ENCODE measurements at regions not wholly inside any gene's neighbourhood (a gene's known extent, or its start where the extent isn't known, plus 50 kb on each side); places are given as distances from the start of the nearest gene placed in this dataset.

- Histone ChIP-seq H3K27me3 (ENCODE audit: insufficient read depth, insufficient read length) (no peaks in the 10 kb centered on the region), H3K4me1 (ENCODE audit: insufficient read depth, insufficient read length) (no peaks in the 10 kb centered on the region), H3K9ac (ENCODE audit: insufficient read length, low read depth) (no peak overlapping the region), H3K36me3 (ENCODE audit: insufficient read depth, insufficient read length, low read length) (no peaks in the 10 kb centered on the region), H3K4me3 (ENCODE audit: insufficient read length, low read depth) (no peak overlapping the region), H3K9me3 (ENCODE audit: insufficient read depth, low read length) (no peaks in the 10 kb centered on the region)
- no peak for DNase-seq (ENCODE audit: low read depth, low spot score)
- TF ChIP-seq YY1 (IDR thresholded peaks at IDR 0.05; ENCODE audit: insufficient read depth, insufficient read length) (no peak), SUZ12 (IDR thresholded peaks at IDR 0.05; ENCODE audit: extremely low read depth, insufficient read depth, insufficient read length) (no peak), ZNF274 (IDR thresholded peaks at IDR 0.05; ENCODE audit: low read depth, low read length) (no peak)
Observed at GRCh38 chr7:153423210-153423590, 629.0 kb upstream of the DPP6 start.

DNA sequence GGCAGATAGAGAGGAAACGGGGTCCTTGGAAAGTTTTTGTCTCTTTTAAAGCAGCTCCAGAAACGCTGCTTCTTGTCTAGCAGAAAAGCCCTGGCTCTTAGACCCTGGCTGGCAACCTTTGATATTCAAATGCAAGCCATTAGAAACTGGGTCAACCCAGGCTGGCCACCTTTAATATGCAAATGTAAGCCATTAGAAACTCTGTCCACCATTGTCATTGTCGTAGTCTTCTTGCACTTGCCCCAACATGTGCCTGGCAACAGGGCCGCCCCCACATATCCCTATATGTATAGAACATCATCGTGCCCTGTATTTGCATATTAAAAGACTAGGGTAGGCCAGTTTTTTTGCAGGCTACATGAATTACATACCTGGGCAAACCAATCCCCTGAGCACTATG, 621.3 kb upstream of the DPP6 start:
- DNase-seq (ENCODE audit: low read depth, low spot score): peak; percentile 86
- no peaks in the 10 kb centered on the region for H3K36me3 ChIP-seq (ENCODE audit: insufficient read depth, insufficient read length, low read length)
- no peak overlapping the region for H3K4me3 ChIP-seq (ENCODE audit: insufficient read length, low read depth)
- no peak for TF ChIP-seq ZNF274 (IDR thresholded peaks at IDR 0.05; ENCODE audit: low read depth, low read length)
- TF ChIP-seq SUZ12 (IDR thresholded peaks at IDR 0.05; ENCODE audit: extremely low read depth, insufficient read depth, insufficient read length): no peak
- TF ChIP-seq YY1 (IDR thresholded peaks at IDR 0.05; ENCODE audit: insufficient read depth, insufficient read length): no peak
- H3K9ac ChIP-seq (ENCODE audit: insufficient read length, low read depth): no peak overlapping the region
- H3K4me1 ChIP-seq (ENCODE audit: insufficient read depth, insufficient read length): no peaks in the 10 kb centered on the region
- H3K27me3 ChIP-seq (ENCODE audit: insufficient read depth, insufficient read length): no peaks in the 10 kb centered on the region
- H3K9me3 ChIP-seq (ENCODE audit: insufficient read depth, low read length): peaks cover 49% of the 10 kb centered on the region; the same call in 1 of the 2 replicates

GRCh38 chr7:153432063-153432462, 620.1 kb upstream of the DPP6 start:
- no peaks in the 10 kb centered on the region for H3K4me1 ChIP-seq (ENCODE audit: insufficient read depth, insufficient read length)
- peaks cover 49% of the 10 kb centered on the region; the same call in 1 of the 2 replicates for H3K9me3 ChIP-seq (ENCODE audit: insufficient read depth, low read length)

DNA sequence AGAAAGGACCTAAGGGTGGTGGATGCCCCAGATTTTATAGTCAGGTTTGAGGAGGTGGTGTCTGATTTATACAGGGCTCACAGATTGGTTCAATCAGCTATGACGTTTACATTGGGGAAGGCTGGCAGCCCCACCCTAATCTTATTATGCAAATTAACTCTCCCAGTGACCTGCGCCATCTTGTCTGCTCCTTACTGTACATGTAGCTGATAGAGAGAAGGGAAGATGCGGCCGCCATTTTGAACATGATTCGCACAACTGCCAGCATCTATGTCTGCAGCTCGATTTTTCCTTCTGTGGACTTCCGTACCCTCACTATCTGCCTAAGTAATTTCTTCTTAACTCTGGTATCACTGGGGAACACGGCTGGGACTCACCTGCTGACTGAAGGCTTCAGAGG, 619.0 kb upstream of the DPP6 start:
- Histone ChIP-seq H3K9me3 (ENCODE audit: insufficient read depth, low read length) (peaks cover 49% of the 10 kb centered on the region; the same call in 1 of the 2 replicates), H3K4me1 (ENCODE audit: insufficient read depth, insufficient read length) (no peaks in the 10 kb centered on the region), H3K4me3 (ENCODE audit: insufficient read length, low read depth) (no peak overlapping the region), H3K9ac (ENCODE audit: insufficient read length, low read depth) (no peak overlapping the region), H3K36me3 (ENCODE audit: insufficient read depth, insufficient read length, low read length) (no peaks in the 10 kb centered on the region), H3K27me3 (ENCODE audit: insufficient read depth, insufficient read length) (no peaks in the 10 kb centered on the region)
- TF ChIP-seq SUZ12 (IDR thresholded peaks at IDR 0.05; ENCODE audit: extremely low read depth, insufficient read depth, insufficient read length) (no peak), YY1 (IDR thresholded peaks at IDR 0.05; ENCODE audit: insufficient read depth, insufficient read length) (no peak), ZNF274 (IDR thresholded peaks at IDR 0.05; ENCODE audit: low read depth, low read length) (no peak)
- DNase-seq (ENCODE audit: low read depth, low spot score): no peak

More at GRCh38 chr7:153432063-153432462, 620.1 kb upstream of the DPP6 start:
- no peaks in the 10 kb centered on the region for H3K27me3 ChIP-seq (ENCODE audit: insufficient read depth, insufficient read length)
- no peak for TF ChIP-seq YY1 (IDR thresholded peaks at IDR 0.05; ENCODE audit: insufficient read depth, insufficient read length)
- no peak for TF ChIP-seq SUZ12 (IDR thresholded peaks at IDR 0.05; ENCODE audit: extremely low read depth, insufficient read depth, insufficient read length)
- no peak for TF ChIP-seq ZNF274 (IDR thresholded peaks at IDR 0.05; ENCODE audit: low read depth, low read length)
- no peaks in the 10 kb centered on the region for H3K36me3 ChIP-seq (ENCODE audit: insufficient read depth, insufficient read length, low read length)
- DNase-seq (ENCODE audit: low read depth, low spot score): peak; percentile 32
- H3K9ac ChIP-seq (ENCODE audit: insufficient read length, low read depth): no peak overlapping the region
- no peak overlapping the region for H3K4me3 ChIP-seq (ENCODE audit: insufficient read length, low read depth)

DNA sequence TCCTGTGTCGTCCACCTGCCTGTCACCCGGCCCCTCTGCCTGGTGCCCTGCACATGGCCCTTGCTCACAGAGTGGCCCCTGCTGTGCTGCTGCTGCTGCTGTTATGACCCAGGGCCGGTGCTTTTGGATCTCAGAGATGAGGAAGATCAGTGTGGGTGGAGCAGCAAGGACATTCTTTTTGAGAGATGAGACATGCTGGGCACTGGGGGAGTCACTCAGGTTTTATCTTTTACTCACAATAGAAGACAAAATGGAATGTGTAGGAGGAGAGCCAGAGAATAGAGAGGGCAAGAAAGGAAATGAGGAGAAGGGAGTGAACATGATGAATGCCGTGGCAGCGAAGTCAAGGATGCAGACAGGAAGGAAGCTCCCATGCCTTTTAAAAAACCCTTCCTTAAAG, 611.5 kb upstream of the DPP6 start:
- no peak overlapping the region for H3K4me3 ChIP-seq (ENCODE audit: insufficient read length, low read depth)
- H3K36me3 ChIP-seq (ENCODE audit: insufficient read depth, insufficient read length, low read length): no peaks in the 10 kb centered on the region
- TF ChIP-seq YY1 (IDR thresholded peaks at IDR 0.05; ENCODE audit: insufficient read depth, insufficient read length) (no peak), ZNF274 (IDR thresholded peaks at IDR 0.05; ENCODE audit: low read depth, low read length) (no peak), SUZ12 (IDR thresholded peaks at IDR 0.05; ENCODE audit: extremely low read depth, insufficient read depth, insufficient read length) (no peak)
- no peaks in the 10 kb centered on the region for H3K9me3 ChIP-seq (ENCODE audit: insufficient read depth, low read length)
- no peak for DNase-seq (ENCODE audit: low read depth, low spot score)
- H3K4me1 ChIP-seq (ENCODE audit: insufficient read depth, insufficient read length): no peaks in the 10 kb centered on the region
- no peaks in the 10 kb centered on the region for H3K27me3 ChIP-seq (ENCODE audit: insufficient read depth, insufficient read length)
- no peak overlapping the region for H3K9ac ChIP-seq (ENCODE audit: insufficient read length, low read depth)

DNA sequence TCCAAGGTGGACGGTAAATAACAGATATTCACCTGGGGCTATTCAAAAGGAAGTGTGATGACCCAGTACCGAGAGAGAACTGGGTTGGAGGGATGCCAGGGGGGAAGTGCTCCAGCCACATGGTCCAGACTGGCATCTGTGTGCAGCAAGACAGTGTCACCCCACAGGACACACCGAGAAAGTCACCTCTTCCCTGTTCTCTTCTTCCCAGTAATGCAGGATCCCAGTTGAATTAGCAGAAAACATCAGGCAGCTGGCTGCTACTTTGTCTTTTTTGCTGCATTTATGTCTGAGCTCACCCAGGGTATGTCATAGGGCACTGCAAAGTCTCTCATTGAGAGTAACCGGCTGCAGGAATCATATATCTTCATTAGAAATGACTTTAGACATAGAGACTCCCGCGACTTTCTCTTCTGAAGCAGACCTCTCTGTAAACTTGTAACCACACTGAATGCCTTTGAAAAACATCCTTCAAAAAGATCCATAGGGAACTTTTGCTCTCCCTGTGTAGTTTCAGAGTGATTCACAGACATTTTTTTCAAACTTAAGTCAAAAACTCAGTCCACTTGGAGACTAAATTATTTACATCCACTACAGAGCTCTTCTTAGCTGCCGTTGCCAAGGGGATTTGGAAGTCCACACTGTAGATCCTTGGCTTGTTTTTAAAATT, 609.0 kb upstream of the DPP6 start:
- H3K36me3 ChIP-seq (ENCODE audit: insufficient read depth, insufficient read length, low read length): no peaks in the 10 kb centered on the region
- H3K9ac ChIP-seq (ENCODE audit: insufficient read length, low read depth): no peak overlapping the region
- no peaks in the 10 kb centered on the region for H3K27me3 ChIP-seq (ENCODE audit: insufficient read depth, insufficient read length)
- H3K9me3 ChIP-seq (ENCODE audit: insufficient read depth, low read length): no peaks in the 10 kb centered on the region
- no peak overlapping the region for H3K4me3 ChIP-seq (ENCODE audit: insufficient read length, low read depth)
- TF ChIP-seq ZNF274 (IDR thresholded peaks at IDR 0.05; ENCODE audit: low read depth, low read length): no peak
- TF ChIP-seq YY1 (IDR thresholded peaks at IDR 0.05; ENCODE audit: insufficient read depth, insufficient read length): no peak
- no peak for TF ChIP-seq SUZ12 (IDR thresholded peaks at IDR 0.05; ENCODE audit: extremely low read depth, insufficient read depth, insufficient read length)
- DNase-seq (ENCODE audit: low read depth, low spot score): no peak
- no peaks in the 10 kb centered on the region for H3K4me1 ChIP-seq (ENCODE audit: insufficient read depth, insufficient read length)

GRCh38 chr7:153444641-153445040, 607.6 kb upstream of the DPP6 start:
- Histone ChIP-seq H3K9ac (ENCODE audit: insufficient read length, low read depth) (no peak overlapping the region), H3K36me3 (ENCODE audit: insufficient read depth, insufficient read length, low read length) (no peaks in the 10 kb centered on the region), H3K27me3 (ENCODE audit: insufficient read depth, insufficient read length) (no peaks in the 10 kb centered on the region), H3K9me3 (ENCODE audit: insufficient read depth, low read length) (no peaks in the 10 kb centered on the region), H3K4me3 (ENCODE audit: insufficient read length, low read depth) (no peak overlapping the region), H3K4me1 (ENCODE audit: insufficient read depth, insufficient read length) (no peaks in the 10 kb centered on the region)
- DNase-seq (ENCODE audit: low read depth, low spot score): no peak
- no peak for TF ChIP-seq SUZ12 (IDR thresholded peaks at IDR 0.05; ENCODE audit: extremely low read depth, insufficient read depth, insufficient read length)
- no peak for TF ChIP-seq YY1 (IDR thresholded peaks at IDR 0.05; ENCODE audit: insufficient read depth, insufficient read length)
- no peak for TF ChIP-seq ZNF274 (IDR thresholded peaks at IDR 0.05; ENCODE audit: low read depth, low read length)

Data from NT2/D1 (cell line).